ENCODE measurements at regions not wholly inside any gene's neighbourhood (a gene's known extent, or its start where the extent isn't known, plus 50 kb on each side); places are given as distances from the start of the nearest gene placed in this dataset.

DNA sequence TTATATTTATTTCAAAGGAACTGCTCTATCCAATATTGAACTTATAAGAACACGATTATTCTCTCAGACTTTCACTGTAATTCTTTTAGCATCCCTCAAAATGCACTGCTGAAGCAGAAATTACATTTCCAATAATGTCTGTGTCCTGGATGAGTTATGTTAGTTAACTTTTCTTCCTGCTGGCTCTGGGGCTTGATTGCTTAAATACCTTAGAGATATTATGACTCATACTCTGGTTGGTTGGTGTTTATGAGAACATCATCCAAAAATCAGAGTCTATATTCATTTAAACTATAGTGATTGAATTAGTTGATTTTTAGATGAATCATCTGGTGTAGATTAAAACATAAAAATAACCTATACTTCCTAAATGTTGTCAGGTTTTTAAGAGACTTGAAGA lies 246.3 kb upstream of the VWC2 start:
- TF ChIP-seq YY1 (IDR thresholded peaks at IDR 0.05; ENCODE audit: insufficient read depth, insufficient read length) (no peak), SUZ12 (IDR thresholded peaks at IDR 0.05; ENCODE audit: extremely low read depth, insufficient read depth, insufficient read length) (no peak)
